Gastrocnemius medialis (tissue), 4 donors: ENCODE measurements at regions not wholly inside any gene's neighbourhood (a gene's known extent, or its start where the extent isn't known, plus 50 kb on each side); places are given as distances from the start of the nearest gene placed in this dataset.

Experiments used
- ATAC-seq, 2 donors: fragments of 150-250 bp; one replicate each; pipeline ENCODE4 v1.9.1; 2016
- DNase-seq, 2 donors: peaks; one replicate each; pipeline ENCODE4 v3.0.0-alpha.2; 2019
- H3K27ac ChIP-seq, 4 donors: fragments of 200-600 bp; sonication (generic); 1 replicate in 1 of 4; 2 replicates in 3 of 4; pipeline ENCODE4 v1.5.1; 2016 to 2018; ENCODE audit warnings: mild to moderate bottlenecking in 2 of 4, moderate library complexity in 1 of 4
- H3K27me3 ChIP-seq, 3 donors: fragments of 200-600 bp; sonication (generic) in 2 of 3; 1 replicate in 1 of 3; 2 replicates in 2 of 3; pipeline versions ENCODE4 v1.5.1 to v1.6.0; 2016 to 2019; ENCODE audit warnings: mild to moderate bottlenecking in 1 of 3, moderate library complexity in 1 of 3
- H3K36me3 ChIP-seq, 2 donors: fragments of 200-600 bp; sonication (generic) in 1 of 2; one replicate each; pipeline ENCODE4 v1.5.1; 2017 to 2018
- H3K4me1 ChIP-seq, 2 donors: fragments of 200-600 bp; sonication (generic) in 1 of 2; one replicate each; pipeline ENCODE4 v1.5.1; 2016 to 2017; ENCODE audit warnings: mild to moderate bottlenecking in 2 of 2
- H3K4me3 ChIP-seq, 4 donors: fragments of 200-600 bp; sonication (generic) in 3 of 4; 1 replicate in 1 of 4; 2 replicates in 3 of 4; pipeline ENCODE4 v1.5.1; 2016 to 2019; ENCODE audit warnings: mild to moderate bottlenecking in 2 of 4
- H3K9me3 ChIP-seq, 3 donors: fragments of 200-600 bp; sonication (generic) in 2 of 3; 1 replicate in 1 of 3; 2 replicates in 2 of 3; pipeline ENCODE4 v1.5.1; 2016 to 2019
- CTCF ChIP-seq, 5 experiments: fragments of 450-650 bp in 3 of 5; fragments of 200-600 bp in 2 of 5; sonication (generic) in 2 of 5; IDR thresholded peaks in 4 of 5; conservative IDR thresholded peaks in 1 of 5; 1 replicate in 4 of 5; 2 replicates in 1 of 5; pipeline ENCODE4 v1.5.1; 2016 to 2019; ENCODE audit warnings: antibody characterized with exemption in 5 of 5, mild to moderate bottlenecking in 3 of 5, moderate library complexity in 3 of 5
- POLR2A ChIP-seq, 2 donors: fragments of 450-650 bp; IDR thresholded peaks; one replicate each; pipeline ENCODE4 v1.6.1; 2017; ENCODE audit warnings: antibody characterized with exemption in 2 of 2, mild to moderate bottlenecking in 2 of 2, moderate library complexity in 2 of 2
- in situ Hi-C, 4 donors: fragments of 200-750 bp; cut with MboI; loops; one replicate each; pipeline versions ENCODE4 v1.15.0 to v1.8.0; 2017; ENCODE audit warnings: low sequenced_read_pairs in 4 of 4
- intact Hi-C: fragments of 100-400 bp; cut with DNase I; formaldehyde crosslinking; loops from one replicate; pipeline ENCODE4 v1.15.1; 2023; ENCODE audit warnings: low total_unique reads

- Histone ChIP-seq H3K9me3 (no peaks in the 10 kb centered on the region), H3K4me3 (no peak overlapping the region), H3K4me1 (no peaks in the 10 kb centered on the region), H3K36me3 (no peaks in the 10 kb centered on the region), H3K27ac (no peak overlapping the region), H3K27me3 (no peaks in the 10 kb centered on the region)
- intact Hi-C loops (no loop called here), in situ Hi-C loops (no loop called here)
- no peak for ATAC-seq
- TF ChIP-seq CTCF (IDR thresholded peaks at IDR 0.05 in 4 of 5, conservative IDR thresholded peaks at IDR 0.05 in 1 of 5) (no peak), POLR2A (IDR thresholded peaks at IDR 0.05) (no peak)
- no peak for DNase-seq
These were observed 723.1 kb upstream of the KIRREL3 start for GRCh38 chr11:127723714-127724113.

GRCh38 chr11:127713226-127713625, 712.7 kb upstream of the KIRREL3 start:
- intact Hi-C loops (no loop called here), in situ Hi-C loops (no loop called here)
- H3K9me3 ChIP-seq: no peaks in the 10 kb centered on the region
- H3K4me1 ChIP-seq: no peaks in the 10 kb centered on the region
- no peak for DNase-seq
- H3K4me3 ChIP-seq: no peak overlapping the region
- no peak overlapping the region for H3K27ac ChIP-seq
- ATAC-seq: no peak
- no peak for TF ChIP-seq POLR2A (IDR thresholded peaks at IDR 0.05)
- TF ChIP-seq CTCF (IDR thresholded peaks at IDR 0.05 in 4 of 5, conservative IDR thresholded peaks at IDR 0.05 in 1 of 5): no peak
- no peaks in the 10 kb centered on the region for H3K36me3 ChIP-seq
- H3K27me3 ChIP-seq: no peaks in the 10 kb centered on the region

- Histone ChIP-seq H3K36me3 (no peaks in the 10 kb centered on the region), H3K9me3 (no peaks in the 10 kb centered on the region), H3K27me3 (no peaks in the 10 kb centered on the region), H3K4me1 (no peaks in the 10 kb centered on the region), H3K27ac (no peak overlapping the region), H3K4me3 (no peak overlapping the region)
- ATAC-seq (no peak), DNase-seq (no peak)
- intact Hi-C loops: no loop called here
- in situ Hi-C loops: no loop called here
- TF ChIP-seq POLR2A (IDR thresholded peaks at IDR 0.05): no peak
- TF ChIP-seq CTCF (IDR thresholded peaks at IDR 0.05 in 4 of 5, conservative IDR thresholded peaks at IDR 0.05 in 1 of 5): no peak
These were observed 711.2 kb upstream of the KIRREL3 start for GRCh38 chr11:127711748-127712147.

- TF ChIP-seq CTCF (IDR thresholded peaks at IDR 0.05 in 4 of 5, conservative IDR thresholded peaks at IDR 0.05 in 1 of 5) (no peak), POLR2A (IDR thresholded peaks at IDR 0.05) (no peak)
- Histone ChIP-seq H3K36me3 (no peaks in the 10 kb centered on the region), H3K9me3 (no peaks in the 10 kb centered on the region), H3K27ac (no peak overlapping the region), H3K4me3 (no peak overlapping the region), H3K27me3 (no peaks in the 10 kb centered on the region), H3K4me1 (no peaks in the 10 kb centered on the region)
- ATAC-seq (no peak), DNase-seq (no peak)
- intact Hi-C loops: no loop called here
- in situ Hi-C loops: no loop called here
These were observed 710.3 kb upstream of the KIRREL3 start for GRCh38 chr11:127710831-127711230.

GRCh38 chr11:127709960-127710359, 709.4 kb upstream of the KIRREL3 start:
- H3K9me3 ChIP-seq: no peaks in the 10 kb centered on the region
- in situ Hi-C loops (no loop called here), intact Hi-C loops (no loop called here)
- H3K27me3 ChIP-seq: no peaks in the 10 kb centered on the region
- no peaks in the 10 kb centered on the region for H3K36me3 ChIP-seq
- DNase-seq (no peak), ATAC-seq (no peak)
- H3K27ac ChIP-seq: no peak overlapping the region
- TF ChIP-seq POLR2A (IDR thresholded peaks at IDR 0.05): no peak
- H3K4me1 ChIP-seq: no peaks in the 10 kb centered on the region
- no peak overlapping the region for H3K4me3 ChIP-seq
